Lung microvascular endothelial cell (primary cell): ENCODE measurements at regions not wholly inside any gene's neighbourhood (a gene's known extent, or its start where the extent isn't known, plus 50 kb on each side); places are given as distances from the start of the nearest gene placed in this dataset.

ENCODE experiments used
- DNase-seq, 2 donors: peaks; one replicate each; pipeline versions ENCODE4 v3.0.0 to v3.0.0-alpha.2; 2010; ENCODE audit warnings: low read depth in 2 of 2

DNA sequence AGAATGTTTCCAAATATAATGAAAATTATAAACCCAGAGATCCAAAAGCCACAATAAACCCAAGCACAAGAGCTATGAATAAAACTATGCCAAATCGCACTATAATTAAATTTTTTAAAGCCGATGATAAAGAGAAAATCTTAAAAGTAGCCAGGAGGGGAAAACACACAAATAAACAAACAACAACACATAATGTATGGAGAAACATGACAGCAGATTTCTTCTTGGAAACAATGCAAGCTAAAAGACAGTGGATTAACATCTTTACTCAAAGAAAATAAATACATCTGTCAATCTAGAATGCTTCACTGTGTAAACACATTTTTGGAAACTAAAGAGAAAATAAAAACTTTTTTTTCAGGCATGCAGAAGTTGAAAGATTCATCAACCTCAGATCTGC is 53.0 kb upstream of the SMOX start:
- no peak for DNase-seq

DNA sequence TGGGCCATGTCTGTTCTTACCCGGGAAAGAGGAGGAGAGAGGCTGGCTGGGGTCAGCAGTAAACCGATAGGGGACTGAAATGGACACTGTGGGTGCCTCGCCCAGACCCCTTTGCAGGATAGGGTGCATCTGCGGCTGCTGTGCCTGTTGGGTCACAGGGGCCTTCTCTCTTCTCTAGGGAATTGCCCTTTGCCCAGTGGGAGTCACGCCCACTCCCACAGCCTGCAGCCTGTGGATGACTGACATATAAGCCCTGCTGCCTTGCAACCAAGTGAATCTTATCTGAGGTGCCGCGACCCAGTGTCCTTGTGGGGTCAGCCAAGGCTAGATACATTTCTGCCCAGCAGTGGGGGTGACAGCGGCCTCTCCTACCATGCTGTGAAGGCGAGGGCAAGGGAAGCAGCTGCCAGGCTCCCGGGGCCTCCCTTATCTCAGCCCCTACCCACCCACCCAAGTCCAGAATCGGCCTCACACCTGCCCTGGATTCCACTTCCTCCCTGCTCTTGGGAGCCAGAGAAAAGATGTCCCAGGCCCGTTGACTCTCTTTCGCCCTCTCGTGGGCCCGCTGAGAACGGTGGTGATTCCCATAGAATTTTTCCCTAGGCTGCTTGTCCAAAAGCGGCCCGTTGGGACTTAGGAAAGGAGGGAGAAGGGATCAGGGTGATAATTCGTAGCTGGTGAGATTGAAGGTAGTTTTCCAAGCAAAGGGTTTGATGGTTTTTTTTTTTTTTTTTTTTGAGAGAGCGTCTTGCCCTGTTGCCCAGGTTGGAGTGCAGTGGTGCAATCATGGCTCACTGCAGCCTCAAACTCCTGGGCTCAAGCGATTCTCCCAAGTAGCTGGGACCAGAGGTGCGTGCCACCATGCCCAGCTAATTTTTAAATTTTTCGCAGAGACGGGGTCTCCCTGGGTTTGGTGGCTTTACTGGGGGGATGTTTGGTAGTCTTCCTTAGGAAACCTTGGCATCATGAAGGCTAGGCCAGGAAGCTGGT is 56.8 kb upstream of the SMOX start:
- peak; percentile 54 for DNase-seq

- peak in 1 of 2 donors; percentile 75 for DNase-seq
Observed at GRCh38 chr20:4090756-4091489, 57.7 kb upstream of the SMOX start.

DNA sequence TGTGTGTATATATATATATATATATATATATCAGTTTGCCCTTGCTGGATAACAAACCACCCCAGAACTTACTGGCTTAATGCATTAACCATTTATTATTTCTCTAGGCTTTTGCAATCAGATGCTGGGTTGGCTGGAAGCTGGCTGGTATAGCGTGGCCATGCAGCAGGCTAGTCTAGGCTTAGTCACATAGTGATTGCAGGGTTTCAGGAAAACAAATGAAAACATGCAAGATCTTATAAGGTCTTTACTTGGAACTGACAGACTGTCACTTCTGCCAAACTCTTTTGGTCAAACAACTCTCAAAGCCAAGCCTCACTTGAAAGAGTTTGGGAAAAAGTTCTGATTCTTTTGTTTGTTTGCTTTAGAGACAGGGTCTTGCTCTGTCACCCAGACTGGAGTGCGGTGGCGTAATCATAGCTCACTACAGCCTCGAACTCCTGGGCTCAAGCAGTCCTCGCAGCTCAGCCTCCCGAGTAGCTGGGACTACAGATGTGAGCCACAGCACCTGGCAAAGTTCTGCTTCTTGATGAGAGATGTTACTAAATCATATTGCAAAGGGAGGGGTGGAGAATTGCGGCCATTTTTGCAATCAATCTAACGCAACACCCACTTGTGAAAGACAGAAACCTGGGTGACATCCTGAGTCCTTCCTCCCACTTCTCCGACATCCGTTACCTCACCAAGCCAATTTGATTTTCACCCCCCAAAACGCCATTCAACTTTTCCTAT is 58.7 kb upstream of the SMOX start:
- DNase-seq = peak in 1 of 2 donors; percentile 23

- no peak for DNase-seq
Observed at GRCh38 chr20:4088766-4089165, 59.9 kb upstream of the SMOX start.

- no peak for DNase-seq
Observed at GRCh38 chr20:4087923-4088322, 60.7 kb upstream of the SMOX start.

- no peak for DNase-seq
Observed at GRCh38 chr20:4086771-4087687, 61.6 kb upstream of the SMOX start.

- no peak for DNase-seq
Observed at GRCh38 chr20:4084721-4085120, 63.9 kb upstream of the SMOX start.

DNA sequence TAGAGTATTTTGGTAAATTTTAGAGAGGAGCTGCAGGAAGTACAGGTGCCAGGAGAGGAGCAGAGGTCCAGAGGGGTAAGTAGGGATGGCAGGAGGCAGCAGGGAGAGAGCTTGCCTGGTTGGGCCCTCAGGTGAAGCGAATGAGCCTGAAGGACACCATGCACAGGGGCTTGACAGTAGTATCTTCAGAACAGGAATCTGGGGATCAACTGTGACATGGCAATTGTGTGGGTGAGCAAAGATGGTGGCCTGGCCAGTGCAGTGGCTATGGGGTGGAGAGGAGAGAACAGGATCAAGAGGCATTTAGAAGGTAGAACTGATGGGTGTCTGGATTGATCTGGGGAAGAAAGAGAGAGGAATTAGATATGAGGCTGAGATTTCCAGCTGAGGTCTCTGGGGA is 64.5 kb upstream of the SMOX start:
- DNase-seq = no peak

DNA sequence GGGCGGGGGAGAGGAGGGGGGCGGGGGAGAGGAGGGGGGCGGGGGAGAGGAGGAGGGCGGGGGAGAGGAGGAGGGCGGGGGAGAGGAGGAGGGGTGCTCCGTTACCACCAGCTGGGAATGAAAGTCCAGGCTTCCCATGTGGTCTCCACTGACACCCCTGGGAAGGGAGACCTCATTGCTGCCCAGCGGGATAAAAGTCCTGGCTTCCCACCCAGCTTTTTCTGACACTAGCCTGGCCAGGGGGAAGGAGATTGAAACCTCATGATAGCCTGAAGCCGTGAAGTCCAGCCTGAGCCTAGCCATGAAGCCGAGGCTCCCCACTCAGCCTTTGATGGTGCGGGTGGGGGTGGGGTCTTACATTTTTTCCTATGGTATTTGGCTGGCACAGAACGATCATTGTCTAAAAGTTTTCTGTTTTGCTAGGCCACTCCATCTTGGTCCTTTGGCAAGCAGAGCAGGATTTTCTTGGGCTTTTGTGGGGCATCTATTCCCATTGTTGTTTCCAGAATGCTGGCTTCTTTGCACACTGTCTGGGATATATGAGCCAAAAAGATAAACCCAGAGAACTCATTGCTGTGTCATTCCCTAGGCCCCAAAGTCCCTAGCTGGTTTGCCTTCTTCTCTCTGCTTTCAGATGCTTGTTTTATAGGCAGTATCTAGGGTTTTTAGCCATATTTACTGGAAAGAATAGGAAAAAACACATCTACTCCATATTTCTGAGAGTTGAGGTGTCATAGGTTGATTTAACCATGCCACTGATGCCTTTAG is 65.3 kb upstream of the SMOX start:
- DNase-seq = no peak

GRCh38 chr20:4082406-4083097 is 66.1 kb upstream of the SMOX start:
- DNase-seq = peak in 1 of 2 donors; percentile 72

DNA sequence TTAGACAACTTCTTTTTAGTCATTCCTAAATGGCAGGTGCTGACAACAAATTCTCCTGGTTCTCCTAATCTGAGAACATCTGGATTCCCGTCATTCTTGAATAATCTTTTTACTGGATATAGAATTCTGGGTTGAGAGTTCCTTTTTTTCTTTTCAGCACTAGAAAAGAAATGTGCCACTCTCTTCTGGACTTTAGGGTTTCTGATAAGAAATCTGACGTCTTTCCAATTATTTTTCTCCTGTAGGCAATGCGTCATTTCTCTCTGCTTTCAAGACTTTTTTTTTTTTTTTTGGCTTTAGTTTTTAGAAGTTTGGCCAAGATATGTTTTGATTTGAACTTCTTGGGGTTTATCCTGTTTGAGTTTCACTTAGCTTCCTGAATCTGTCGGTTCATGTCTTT is 66.1 kb upstream of the RNF24 start:
- peak in 1 of 2 donors; percentile 72 for DNase-seq

GRCh38 chr20:4076671-4077070 is 61.3 kb upstream of the RNF24 start:
- DNase-seq = peak; percentile 67 to 95

GRCh38 chr20:4076033-4076432 is 60.7 kb upstream of the RNF24 start:
- DNase-seq = no peak

DNA sequence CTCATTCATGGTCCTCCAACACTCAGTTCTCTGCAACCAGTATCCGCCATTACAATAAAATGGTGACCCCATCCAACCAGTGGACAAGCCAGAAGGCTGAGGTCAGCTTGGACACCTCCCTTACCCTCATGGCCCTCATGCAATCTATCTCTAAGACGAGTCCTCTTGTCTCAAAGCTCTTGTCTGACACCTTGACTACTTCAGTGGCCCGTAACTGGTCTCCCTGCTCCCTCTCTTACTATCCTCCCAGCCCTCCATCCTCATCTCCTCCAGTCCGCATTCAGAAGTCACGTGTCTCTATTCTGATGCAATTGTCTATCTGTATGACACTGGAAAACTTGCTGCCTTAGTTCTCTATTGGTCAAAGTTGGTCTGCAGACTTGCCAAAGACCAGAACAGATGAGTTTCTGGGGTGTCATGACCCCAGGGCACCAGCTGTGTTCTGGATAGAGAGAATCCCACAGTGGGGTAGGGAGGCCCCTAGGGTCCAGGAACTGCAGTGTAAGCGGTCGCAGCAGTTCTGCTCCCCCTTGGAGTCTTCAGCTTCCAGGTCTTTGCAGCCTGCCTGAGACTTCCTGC is 59.6 kb upstream of the RNF24 start:
- no peak for DNase-seq

DNA sequence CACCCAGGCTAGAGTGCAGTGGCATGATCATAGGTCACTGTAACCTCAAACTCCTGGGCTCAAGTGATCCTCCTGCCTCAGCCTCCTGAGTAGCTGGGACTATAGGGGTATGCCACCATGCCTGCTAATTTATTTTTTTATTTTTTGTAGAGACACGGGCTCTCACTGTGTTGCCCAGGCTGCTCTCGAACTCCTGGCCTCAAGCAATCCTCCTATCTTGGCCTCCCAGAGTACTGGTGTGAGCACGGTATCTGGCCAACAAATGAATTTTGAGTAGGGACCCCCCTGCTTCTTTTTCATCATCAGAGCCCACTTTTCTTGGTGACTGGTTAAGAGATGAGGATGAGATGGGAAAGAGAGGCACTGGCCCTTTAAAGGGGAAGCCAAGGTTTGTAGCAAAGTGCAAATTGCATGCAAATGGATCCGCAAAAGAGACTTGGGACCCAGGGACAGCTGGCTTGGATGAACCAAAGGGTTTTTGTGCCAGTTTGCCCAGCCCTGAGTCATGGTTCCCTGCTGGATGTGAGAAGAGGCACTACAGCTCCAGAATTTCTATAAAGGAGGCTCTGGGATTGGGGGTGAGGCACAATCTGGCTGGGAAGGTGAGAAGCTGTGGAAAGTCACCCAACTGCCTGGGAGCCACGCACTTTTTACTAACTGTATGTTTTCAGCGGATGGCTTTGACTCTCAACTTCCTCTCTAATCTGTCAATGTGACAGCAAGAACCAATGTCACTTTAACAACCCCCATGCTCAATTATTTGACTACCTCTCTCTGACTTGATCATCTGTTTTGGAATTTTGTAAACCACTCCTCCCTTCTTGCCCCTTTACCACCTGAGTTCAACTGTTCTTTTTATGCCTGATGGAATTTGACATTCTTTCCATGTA is 58.7 kb upstream of the RNF24 start:
- no peak for DNase-seq

GRCh38 chr20:4071178-4071693 is 55.9 kb upstream of the RNF24 start:
- DNase-seq = no peak
